ENCODE measurements at regions not wholly inside any gene's neighbourhood (a gene's known extent, or its start where the extent isn't known, plus 50 kb on each side); places are given as distances from the start of the nearest gene placed in this dataset.
"Not testable (repeated sequence)": the region's sequence is repeated elsewhere in the genome, so short reads cannot be mapped to it uniquely, and the experiment has no call there.

GRCh38 chr1:121538943-121539575 lies 354.3 kb downstream of the SRGAP2C start:
- H3K27ac Mint-ChIP-seq (ENCODE audit: unreplicated experiment): no peak overlapping the region
- DNase-seq: no peak
- no peak overlapping the region for H3K4me3 Mint-ChIP-seq (ENCODE audit: unreplicated experiment)
- H3K9me3 Mint-ChIP-seq (ENCODE audit: unreplicated experiment): no peaks in the 10 kb centered on the region
- H3K27me3 Mint-ChIP-seq (ENCODE audit: unreplicated experiment): no peaks in the 10 kb centered on the region
- peaks cover 5% of the 10 kb centered on the region for H3K36me3 Mint-ChIP-seq (ENCODE audit: unreplicated experiment)
- H3K4me1 Mint-ChIP-seq (ENCODE audit: low read depth, unreplicated experiment): no peaks in the 10 kb centered on the region
- TF ChIP-seq CTCF (IDR thresholded peaks at IDR 0.05; ENCODE audit: partially characterized antibody, unreplicated experiment): no peak

GRCh38 chr1:121543988-121544387 lies 359.2 kb downstream of the SRGAP2C start:
- not testable (repeated sequence) for H3K27me3 Mint-ChIP-seq (ENCODE audit: unreplicated experiment); H3K9me3 Mint-ChIP-seq (ENCODE audit: unreplicated experiment); H3K4me1 Mint-ChIP-seq (ENCODE audit: low read depth, unreplicated experiment); H3K36me3 Mint-ChIP-seq (ENCODE audit: unreplicated experiment); DNase-seq; H3K4me3 Mint-ChIP-seq (ENCODE audit: unreplicated experiment); H3K27ac Mint-ChIP-seq (ENCODE audit: unreplicated experiment)

GRCh38 chr1:121544500-121544899 lies 359.7 kb downstream of the SRGAP2C start:
- no peaks in the 10 kb centered on the region for H3K4me1 Mint-ChIP-seq (ENCODE audit: low read depth, unreplicated experiment)
- TF ChIP-seq CTCF (IDR thresholded peaks at IDR 0.05; ENCODE audit: partially characterized antibody, unreplicated experiment): no peak
- H3K36me3 Mint-ChIP-seq (ENCODE audit: unreplicated experiment): no peaks in the 10 kb centered on the region
- no peak overlapping the region for H3K27ac Mint-ChIP-seq (ENCODE audit: unreplicated experiment)
- no peaks in the 10 kb centered on the region for H3K9me3 Mint-ChIP-seq (ENCODE audit: unreplicated experiment)
- H3K4me3 Mint-ChIP-seq (ENCODE audit: unreplicated experiment): no peak overlapping the region
- H3K27me3 Mint-ChIP-seq (ENCODE audit: unreplicated experiment): no peaks in the 10 kb centered on the region
- no peak for DNase-seq

- DNase-seq; H3K4me3 Mint-ChIP-seq (ENCODE audit: unreplicated experiment); H3K4me1 Mint-ChIP-seq (ENCODE audit: low read depth, unreplicated experiment); H3K36me3 Mint-ChIP-seq (ENCODE audit: unreplicated experiment); H3K27me3 Mint-ChIP-seq (ENCODE audit: unreplicated experiment); H3K27ac Mint-ChIP-seq (ENCODE audit: unreplicated experiment); H3K9me3 Mint-ChIP-seq (ENCODE audit: unreplicated experiment): not testable (repeated sequence)
Observed at GRCh38 chr1:121545899-121546298, 361.1 kb downstream of the SRGAP2C start.

- DNase-seq: no peak
- Mint-ChIP-seq H3K27me3 (ENCODE audit: unreplicated experiment) (no peaks in the 10 kb centered on the region), H3K36me3 (ENCODE audit: unreplicated experiment) (no peaks in the 10 kb centered on the region), H3K27ac (ENCODE audit: unreplicated experiment) (no peak overlapping the region), H3K9me3 (ENCODE audit: unreplicated experiment) (no peaks in the 10 kb centered on the region), H3K4me1 (ENCODE audit: low read depth, unreplicated experiment) (no peaks in the 10 kb centered on the region), H3K4me3 (ENCODE audit: unreplicated experiment) (no peak overlapping the region)
- no peak for TF ChIP-seq CTCF (IDR thresholded peaks at IDR 0.05; ENCODE audit: partially characterized antibody, unreplicated experiment)
Observed at GRCh38 chr1:121546830-121547591, 362.2 kb downstream of the SRGAP2C start.

- H3K27me3 Mint-ChIP-seq (ENCODE audit: unreplicated experiment); H3K4me1 Mint-ChIP-seq (ENCODE audit: low read depth, unreplicated experiment); H3K36me3 Mint-ChIP-seq (ENCODE audit: unreplicated experiment); H3K9me3 Mint-ChIP-seq (ENCODE audit: unreplicated experiment); DNase-seq; H3K4me3 Mint-ChIP-seq (ENCODE audit: unreplicated experiment); H3K27ac Mint-ChIP-seq (ENCODE audit: unreplicated experiment): not testable (repeated sequence)
Observed at GRCh38 chr1:121547726-121548125, 363.0 kb downstream of the SRGAP2C start.

- not testable (repeated sequence) for H3K36me3 Mint-ChIP-seq (ENCODE audit: unreplicated experiment); H3K4me3 Mint-ChIP-seq (ENCODE audit: unreplicated experiment); H3K9me3 Mint-ChIP-seq (ENCODE audit: unreplicated experiment); H3K27me3 Mint-ChIP-seq (ENCODE audit: unreplicated experiment); H3K27ac Mint-ChIP-seq (ENCODE audit: unreplicated experiment); H3K4me1 Mint-ChIP-seq (ENCODE audit: low read depth, unreplicated experiment); DNase-seq
Observed at GRCh38 chr1:121550817-121551216, 366.0 kb downstream of the SRGAP2C start.

GRCh38 chr1:121551491-121551890 lies 366.7 kb downstream of the SRGAP2C start:
- not testable (repeated sequence) for H3K4me3 Mint-ChIP-seq (ENCODE audit: unreplicated experiment); H3K9me3 Mint-ChIP-seq (ENCODE audit: unreplicated experiment); DNase-seq; H3K4me1 Mint-ChIP-seq (ENCODE audit: low read depth, unreplicated experiment); H3K27ac Mint-ChIP-seq (ENCODE audit: unreplicated experiment); H3K36me3 Mint-ChIP-seq (ENCODE audit: unreplicated experiment); H3K27me3 Mint-ChIP-seq (ENCODE audit: unreplicated experiment)

- DNase-seq: not testable (repeated sequence)
Observed at GRCh38 chr1:121556560-121556959, 371.8 kb downstream of the SRGAP2C start.

More at GRCh38 chr1:121556560-121556959, 371.8 kb downstream of the SRGAP2C start:
- not testable (repeated sequence) for H3K4me1 Mint-ChIP-seq (ENCODE audit: low read depth, unreplicated experiment); H3K27ac Mint-ChIP-seq (ENCODE audit: unreplicated experiment); H3K27me3 Mint-ChIP-seq (ENCODE audit: unreplicated experiment); H3K9me3 Mint-ChIP-seq (ENCODE audit: unreplicated experiment); H3K4me3 Mint-ChIP-seq (ENCODE audit: unreplicated experiment); H3K36me3 Mint-ChIP-seq (ENCODE audit: unreplicated experiment)
